Suprapubic skin (tissue), 4 donors: ENCODE measurements at regions not wholly inside any gene's neighbourhood (a gene's known extent, or its start where the extent isn't known, plus 50 kb on each side); places are given as distances from the start of the nearest gene placed in this dataset.

ENCODE experiments used
- CTCF ChIP-seq, 2 donors: fragments of 200-600 bp in 1 of 2; fragments of 450-650 bp in 1 of 2; sonication (generic) in 1 of 2; IDR thresholded peaks; one replicate each; pipeline ENCODE4 v1.5.1; 2016 to 2019; ENCODE audit warnings: antibody characterized with exemption in 2 of 2, mild to moderate bottlenecking in 1 of 2, moderate library complexity in 1 of 2
- EP300 ChIP-seq: sonication (generic); formaldehyde crosslinking; IDR thresholded peaks from one replicate; pipeline ENCODE4 v1.6.1; 2017; ENCODE audit warnings: antibody characterized with exemption
- POLR2A ChIP-seq, 2 donors: fragments of 450-650 bp; IDR thresholded peaks; one replicate each; pipeline ENCODE4 v1.6.1; 2017; ENCODE audit warnings: antibody characterized with exemption in 2 of 2, mild to moderate bottlenecking in 2 of 2, moderate library complexity in 2 of 2
- POLR2AphosphoS5 ChIP-seq, 3 donors: sonication (generic); formaldehyde crosslinking; IDR thresholded peaks; one replicate each; pipeline ENCODE4 v1.6.1; 2017; ENCODE audit warnings: antibody characterized with exemption in 3 of 3

GRCh38 chr3:106821801-106822200 is 555.4 kb upstream of the CCDC54 start:
- TF ChIP-seq CTCF (IDR thresholded peaks at IDR 0.05) (no peak), POLR2A (IDR thresholded peaks at IDR 0.05) (no peak), EP300 (no peak), POLR2AphosphoS5 (IDR thresholded peaks at IDR 0.05) (no peak)
